ENCODE measurements at regions not wholly inside any gene's neighbourhood (a gene's known extent, or its start where the extent isn't known, plus 50 kb on each side); places are given as distances from the start of the nearest gene placed in this dataset.

GRCh38 chr13:109547942-109548341 lies 238.4 kb downstream of the IRS2 start:
- no peak overlapping the region for H3K4me3 Mint-ChIP-seq

DNA sequence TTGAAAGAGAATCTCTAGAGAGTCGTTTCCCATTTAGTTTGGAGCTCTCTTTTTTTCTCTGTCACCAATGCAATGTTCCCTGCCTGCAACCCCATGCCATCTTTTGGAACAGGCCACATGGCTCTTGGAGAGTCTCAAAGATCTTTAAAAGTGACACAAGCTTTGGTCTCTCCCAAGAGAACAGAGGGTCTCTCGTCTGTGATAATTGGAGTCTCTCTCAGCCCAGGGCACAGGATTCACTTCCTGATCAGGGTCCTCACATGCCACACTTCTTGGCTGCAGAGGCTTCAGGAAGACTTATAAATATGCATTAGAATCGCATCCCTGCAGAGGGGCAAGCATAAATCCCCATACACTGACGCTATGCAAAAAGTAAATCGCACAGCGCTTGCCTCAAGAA lies 240.5 kb downstream of the IRS2 start:
- no peaks in the 10 kb centered on the region for H3K9me3 Mint-ChIP-seq
- no peak for DNase-seq
- peaks cover 7% of the 10 kb centered on the region for H3K27me3 Mint-ChIP-seq
- no peak overlapping the region for H3K4me3 Mint-ChIP-seq
- no peaks in the 10 kb centered on the region for H3K36me3 Mint-ChIP-seq (ENCODE audit: low read depth)
- ChIA-PET POLR2A (no interaction called here), CTCF (no interaction called here)
- no peaks in the 10 kb centered on the region for H3K4me1 Mint-ChIP-seq
- H3K27ac Mint-ChIP-seq, result no peak overlapping the region

More at GRCh38 chr13:109547942-109548341, 238.4 kb downstream of the IRS2 start:
- Mint-ChIP-seq H3K9me3 (no peaks in the 10 kb centered on the region), H3K4me1 (no peaks in the 10 kb centered on the region), H3K27me3 (peaks cover 9% of the 10 kb centered on the region), H3K27ac (no peak overlapping the region), H3K36me3 (ENCODE audit: low read depth) (no peaks in the 10 kb centered on the region)
- ChIA-PET POLR2A (no interaction called here), CTCF (no interaction called here)
- DNase-seq, result no peak

GRCh38 chr13:109541081-109541480 lies 245.3 kb downstream of the IRS2 start:
- Mint-ChIP-seq H3K4me3 (no peak overlapping the region), H3K36me3 (ENCODE audit: low read depth) (no peaks in the 10 kb centered on the region), H3K27me3 (peaks cover 3% of the 10 kb centered on the region), H3K4me1 (no peaks in the 10 kb centered on the region), H3K27ac (no peak overlapping the region), H3K9me3 (no peaks in the 10 kb centered on the region)
- CTCF ChIA-PET, result no interaction called here
- no peak for DNase-seq
- POLR2A ChIA-PET, result no interaction called here

GRCh38 chr13:109537584-109537983 lies 248.8 kb downstream of the IRS2 start:
- Mint-ChIP-seq H3K27ac (no peak overlapping the region), H3K36me3 (ENCODE audit: low read depth) (no peaks in the 10 kb centered on the region), H3K4me3 (no peak overlapping the region), H3K9me3 (no peaks in the 10 kb centered on the region), H3K4me1 (no peaks in the 10 kb centered on the region), H3K27me3 (peaks cover 6% of the 10 kb centered on the region)
- POLR2A ChIA-PET, result no interaction called here
- CTCF ChIA-PET, result no interaction called here
- DNase-seq, result no peak

DNA sequence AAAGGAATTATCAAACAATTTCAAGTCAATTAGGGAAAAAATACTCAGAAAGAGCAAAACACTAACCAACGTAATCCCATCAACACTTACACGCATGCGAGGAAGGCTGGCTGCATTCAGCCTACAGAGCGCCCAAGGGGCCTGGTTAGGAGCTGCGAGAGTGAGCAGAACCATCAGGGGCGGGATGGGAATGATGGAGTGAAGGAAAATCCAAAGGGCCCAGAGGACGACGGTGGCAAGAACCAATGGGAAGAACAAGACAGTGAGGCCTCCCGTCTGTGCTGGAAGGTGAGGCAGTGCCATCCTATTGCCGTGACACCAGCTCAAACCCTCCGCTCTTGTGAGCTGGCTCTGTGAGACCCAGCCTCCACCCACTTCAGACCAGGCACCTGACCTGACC lies 253.0 kb downstream of the IRS2 start:
- CTCF ChIA-PET, result no interaction called here
- no peak overlapping the region for H3K27ac Mint-ChIP-seq
- no peaks in the 10 kb centered on the region for H3K9me3 Mint-ChIP-seq
- H3K27me3 Mint-ChIP-seq, result peaks cover 7% of the 10 kb centered on the region
- POLR2A ChIA-PET, result no interaction called here
- no peaks in the 10 kb centered on the region for H3K36me3 Mint-ChIP-seq (ENCODE audit: low read depth)
- no peak for DNase-seq
- H3K4me1 Mint-ChIP-seq, result no peaks in the 10 kb centered on the region
- H3K4me3 Mint-ChIP-seq, result no peak overlapping the region

- no peak overlapping the region for H3K27ac Mint-ChIP-seq
- H3K9me3 Mint-ChIP-seq, result no peaks in the 10 kb centered on the region
- H3K27me3 Mint-ChIP-seq, result peaks cover 9% of the 10 kb centered on the region
- DNase-seq, result no peak
- ChIA-PET CTCF (no interaction called here), POLR2A (no interaction called here)
- no peak overlapping the region for H3K4me3 Mint-ChIP-seq
- H3K36me3 Mint-ChIP-seq (ENCODE audit: low read depth), result no peaks in the 10 kb centered on the region
- H3K4me1 Mint-ChIP-seq, result no peaks in the 10 kb centered on the region
Observed at GRCh38 chr13:109529964-109530363, 256.4 kb downstream of the IRS2 start.

DNA sequence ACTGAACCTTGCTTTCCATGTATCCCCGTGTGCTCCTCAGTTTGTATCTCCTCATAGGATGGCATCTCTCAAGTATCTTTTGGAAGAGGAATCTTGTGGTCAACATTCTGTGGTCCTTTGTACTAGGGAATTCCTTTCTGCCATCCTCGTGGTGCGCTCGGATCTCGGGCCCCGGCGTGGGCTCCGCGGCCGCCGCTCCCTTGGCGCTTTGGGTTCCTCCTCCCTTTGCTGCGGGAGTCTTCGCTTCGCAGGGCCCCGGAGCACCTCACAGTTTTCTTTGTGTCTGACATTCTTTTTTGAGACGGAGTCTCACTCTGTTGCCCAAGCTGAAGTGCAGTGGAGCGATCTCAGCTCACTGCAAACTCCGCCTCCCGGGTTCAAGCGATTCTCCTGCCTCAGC lies 264.7 kb downstream of the IRS2 start:
- Mint-ChIP-seq H3K4me1 (no peaks in the 10 kb centered on the region), H3K36me3 (ENCODE audit: low read depth) (no peaks in the 10 kb centered on the region), H3K27ac (no peak overlapping the region), H3K4me3 (no peak overlapping the region), H3K9me3 (no peaks in the 10 kb centered on the region), H3K27me3 (no peaks in the 10 kb centered on the region)
- DNase-seq, result no peak
- ChIA-PET POLR2A (no interaction called here), CTCF (no interaction called here)

DNA sequence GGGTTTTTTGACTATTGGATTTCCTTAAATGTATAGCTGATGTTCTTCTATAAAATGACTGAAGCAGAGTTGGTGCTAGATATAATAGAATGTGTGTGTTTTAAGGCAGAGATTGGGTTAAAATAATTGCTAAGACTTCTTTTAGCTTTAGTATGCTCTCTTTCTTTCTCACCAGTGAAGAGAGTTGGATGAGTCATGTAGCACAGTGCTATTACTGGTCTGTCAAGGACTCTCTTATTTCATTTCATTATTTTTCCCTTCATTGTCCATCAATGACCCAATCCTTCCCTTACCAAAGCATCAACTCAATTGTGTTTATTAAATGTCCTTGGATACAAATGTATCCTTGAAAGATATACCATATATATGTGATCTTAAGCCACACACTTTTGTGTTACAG lies 268.9 kb downstream of the IRS2 start:
- POLR2A ChIA-PET, result no interaction called here
- no peaks in the 10 kb centered on the region for H3K4me1 Mint-ChIP-seq
- no peaks in the 10 kb centered on the region for H3K9me3 Mint-ChIP-seq
- no peaks in the 10 kb centered on the region for H3K36me3 Mint-ChIP-seq (ENCODE audit: low read depth)
- CTCF ChIA-PET, result no interaction called here
- DNase-seq, result no peak
- H3K27me3 Mint-ChIP-seq, result no peaks in the 10 kb centered on the region
- no peak overlapping the region for H3K27ac Mint-ChIP-seq
- H3K4me3 Mint-ChIP-seq, result no peak overlapping the region

DNA sequence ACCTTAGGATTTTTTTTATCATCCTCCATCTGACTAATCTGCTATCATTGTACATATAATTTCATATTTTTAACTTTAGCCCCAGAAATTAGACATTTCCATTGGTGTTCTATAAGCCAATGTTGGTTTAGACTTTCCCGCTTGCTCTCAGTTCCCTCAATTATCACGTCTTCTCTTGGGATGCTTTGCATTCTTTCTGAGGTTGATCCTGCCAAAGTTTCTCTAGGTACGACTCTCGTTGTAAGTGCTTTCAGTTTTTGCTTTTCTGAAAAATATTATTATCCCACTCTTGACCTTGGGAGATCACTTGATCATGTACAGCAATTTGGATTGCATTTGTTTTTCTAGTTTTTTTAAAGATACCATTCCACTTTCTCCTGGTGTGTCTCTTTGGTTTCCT lies 270.2 kb downstream of the IRS2 start:
- no peak overlapping the region for H3K27ac Mint-ChIP-seq
- H3K27me3 Mint-ChIP-seq, result no peaks in the 10 kb centered on the region
- DNase-seq, result no peak
- H3K36me3 Mint-ChIP-seq (ENCODE audit: low read depth), result no peaks in the 10 kb centered on the region
- no peaks in the 10 kb centered on the region for H3K9me3 Mint-ChIP-seq
- POLR2A ChIA-PET, result no interaction called here
- no peak overlapping the region for H3K4me3 Mint-ChIP-seq
- CTCF ChIA-PET, result no interaction called here
- H3K4me1 Mint-ChIP-seq, result no peaks in the 10 kb centered on the region

GRCh38 chr13:109510013-109510412 lies 276.4 kb downstream of the IRS2 start:
- H3K27ac Mint-ChIP-seq, result no peak overlapping the region
- POLR2A ChIA-PET, result no interaction called here
- H3K36me3 Mint-ChIP-seq (ENCODE audit: low read depth), result no peaks in the 10 kb centered on the region
- no peak for DNase-seq
- H3K4me3 Mint-ChIP-seq, result no peak overlapping the region
- no peaks in the 10 kb centered on the region for H3K4me1 Mint-ChIP-seq
- H3K27me3 Mint-ChIP-seq, result peaks cover 12% of the 10 kb centered on the region
- H3K9me3 Mint-ChIP-seq, result peaks cover 3% of the 10 kb centered on the region
- CTCF ChIA-PET, result no interaction called here

DNA sequence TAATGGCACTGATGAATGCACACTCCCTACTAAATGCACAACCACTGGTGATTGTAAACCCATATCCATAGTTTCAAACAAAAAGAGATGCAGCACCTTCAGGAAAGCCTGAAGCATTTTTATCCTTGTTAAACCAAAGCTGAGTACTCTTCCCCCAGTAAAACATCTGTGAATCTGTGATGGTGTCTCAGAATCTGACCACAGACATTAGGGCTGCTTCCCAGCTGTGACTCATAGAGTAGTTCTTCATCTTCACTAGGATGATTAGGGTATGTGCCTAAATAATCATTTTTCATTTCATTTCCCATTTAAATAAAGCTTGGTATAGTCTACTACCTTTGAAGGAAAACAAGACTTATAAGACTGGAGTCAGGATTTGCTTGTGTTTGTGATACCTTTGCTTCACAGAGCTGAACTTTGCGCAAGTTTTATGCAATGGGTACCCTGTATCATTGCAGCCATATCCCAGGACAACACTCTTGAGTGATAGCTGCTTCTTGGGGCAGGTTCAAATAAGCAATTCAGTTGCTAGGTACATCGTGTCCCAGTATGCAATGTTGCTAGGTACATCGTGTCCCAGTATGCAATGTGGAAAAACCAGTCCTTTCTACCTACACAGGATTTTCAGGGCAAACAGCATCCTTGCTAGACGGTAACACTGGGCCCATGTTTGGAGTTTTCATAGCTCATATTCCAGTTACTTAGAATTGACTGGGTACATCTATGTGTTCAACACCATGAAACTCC lies 277.1 kb downstream of the IRS2 start:
- Mint-ChIP-seq H3K27me3 (peaks cover 15% of the 10 kb centered on the region), H3K9me3 (peaks cover 3% of the 10 kb centered on the region), H3K4me1 (no peaks in the 10 kb centered on the region), H3K27ac (no peak overlapping the region), H3K36me3 (ENCODE audit: low read depth) (no peaks in the 10 kb centered on the region), H3K4me3 (no peak overlapping the region)
- no peak for DNase-seq
- POLR2A ChIA-PET, result no interaction called here
- CTCF ChIA-PET, result no interaction called here

- CTCF ChIA-PET, result no interaction called here
- Mint-ChIP-seq H3K9me3 (no peaks in the 10 kb centered on the region), H3K4me3 (no peak overlapping the region)
Observed at GRCh38 chr13:109500146-109500773, 286.1 kb downstream of the IRS2 start.

GRCh38 chr13:109497917-109498316 lies 288.5 kb downstream of the IRS2 start:
- Mint-ChIP-seq H3K36me3 (ENCODE audit: low read depth) (no peaks in the 10 kb centered on the region), H3K4me1 (no peaks in the 10 kb centered on the region), H3K9me3 (no peaks in the 10 kb centered on the region), H3K4me3 (no peak overlapping the region), H3K27ac (no peak overlapping the region), H3K27me3 (no peaks in the 10 kb centered on the region)
- no peak for DNase-seq
- ChIA-PET CTCF (no interaction called here), POLR2A (no interaction called here)

More at GRCh38 chr13:109500146-109500773, 286.1 kb downstream of the IRS2 start:
- POLR2A ChIA-PET, result no interaction called here
- H3K27me3 Mint-ChIP-seq, result peaks cover 6% of the 10 kb centered on the region
- H3K36me3 Mint-ChIP-seq (ENCODE audit: low read depth), result no peaks in the 10 kb centered on the region
- H3K27ac Mint-ChIP-seq, result no peak overlapping the region
- no peak for DNase-seq
- H3K4me1 Mint-ChIP-seq, result no peaks in the 10 kb centered on the region

DNA sequence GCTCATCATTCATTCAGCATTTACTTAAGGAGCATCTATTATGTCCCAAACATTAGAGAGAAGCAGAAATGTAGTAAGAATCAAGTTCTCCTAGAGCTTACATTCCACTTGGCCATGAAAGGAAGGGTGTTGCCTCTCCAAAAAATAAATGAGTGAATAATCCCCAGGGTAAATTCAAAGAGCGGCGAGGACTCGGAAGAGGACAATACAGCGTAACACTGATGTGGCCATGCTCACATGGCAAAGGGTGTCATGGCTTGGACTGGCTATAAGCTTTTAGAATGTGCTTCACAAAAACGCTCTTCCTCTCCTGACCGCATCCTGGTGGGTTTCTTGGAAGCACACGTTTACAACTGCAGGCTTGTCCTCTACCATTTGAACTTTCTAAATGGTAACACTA lies 290.2 kb downstream of the IRS2 start:
- H3K4me1 Mint-ChIP-seq, result no peaks in the 10 kb centered on the region
- CTCF ChIA-PET, result no interaction called here
- H3K27me3 Mint-ChIP-seq, result no peaks in the 10 kb centered on the region
- H3K4me3 Mint-ChIP-seq, result no peak overlapping the region
- no peak overlapping the region for H3K27ac Mint-ChIP-seq
- POLR2A ChIA-PET, result no interaction called here
- no peaks in the 10 kb centered on the region for H3K36me3 Mint-ChIP-seq (ENCODE audit: low read depth)
- no peaks in the 10 kb centered on the region for H3K9me3 Mint-ChIP-seq
- no peak for DNase-seq

All from activated CD4-positive, alpha-beta memory T cell treated with anti-CD3 and anti-CD28 coated beads, Interleukin-2, amount 10 ng/mL, durations not matched to agents 7 days and 5 days (primary cell).